ENCODE measurements at regions not wholly inside any gene's neighbourhood (a gene's known extent, or its start where the extent isn't known, plus 50 kb on each side); places are given as distances from the start of the nearest gene placed in this dataset.

GRCh38 chr13:107865318-107865575 is 350.1 kb downstream of the LIG4 start:
- TF ChIP-seq JUND (IDR thresholded peaks at IDR 0.05) (no peak), YY1 (IDR thresholded peaks at IDR 0.05; ENCODE audit: extremely low read depth, insufficient replicate concordance, low read depth, low read length) (no peak), CEBPB (IDR thresholded peaks at IDR 0.05; ENCODE audit: low read depth) (no peak), EGR1 (IDR thresholded peaks at IDR 0.05; ENCODE audit: low read depth) (no peak), POLR2AphosphoS5 (IDR thresholded peaks at IDR 0.05; ENCODE audit: low read depth, low read length) (no peak)
- TF ChIP-seq, protein P1, sequence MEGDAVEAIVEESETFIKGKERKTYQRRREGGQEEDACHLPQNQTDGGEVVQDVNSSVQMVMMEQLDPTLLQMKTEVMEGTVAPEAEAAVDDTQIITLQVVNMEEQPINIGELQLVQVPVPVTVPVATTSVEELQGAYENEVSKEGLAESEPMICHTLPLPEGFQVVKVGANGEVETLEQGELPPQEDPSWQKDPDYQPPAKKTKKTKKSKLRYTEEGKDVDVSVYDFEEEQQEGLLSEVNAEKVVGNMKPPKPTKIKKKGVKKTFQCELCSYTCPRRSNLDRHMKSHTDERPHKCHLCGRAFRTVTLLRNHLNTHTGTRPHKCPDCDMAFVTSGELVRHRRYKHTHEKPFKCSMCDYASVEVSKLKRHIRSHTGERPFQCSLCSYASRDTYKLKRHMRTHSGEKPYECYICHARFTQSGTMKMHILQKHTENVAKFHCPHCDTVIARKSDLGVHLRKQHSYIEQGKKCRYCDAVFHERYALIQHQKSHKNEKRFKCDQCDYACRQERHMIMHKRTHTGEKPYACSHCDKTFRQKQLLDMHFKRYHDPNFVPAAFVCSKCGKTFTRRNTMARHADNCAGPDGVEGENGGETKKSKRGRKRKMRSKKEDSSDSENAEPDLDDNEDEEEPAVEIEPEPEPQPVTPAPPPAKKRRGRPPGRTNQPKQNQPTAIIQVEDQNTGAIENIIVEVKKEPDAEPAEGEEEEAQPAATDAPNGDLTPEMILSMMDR (IDR thresholded peaks at IDR 0.05 in 2 of 3, conservative IDR thresholded peaks at IDR 0.05 in 1 of 3; ENCODE audit: borderline replicate concordance in 1 of 3, insufficient read depth in 1 of 3, low read depth in 2 of 3, low read length in 2 of 3), result no peak
